ENCODE measurements at regions not wholly inside any gene's neighbourhood (a gene's known extent, or its start where the extent isn't known, plus 50 kb on each side); places are given as distances from the start of the nearest gene placed in this dataset.

DNA sequence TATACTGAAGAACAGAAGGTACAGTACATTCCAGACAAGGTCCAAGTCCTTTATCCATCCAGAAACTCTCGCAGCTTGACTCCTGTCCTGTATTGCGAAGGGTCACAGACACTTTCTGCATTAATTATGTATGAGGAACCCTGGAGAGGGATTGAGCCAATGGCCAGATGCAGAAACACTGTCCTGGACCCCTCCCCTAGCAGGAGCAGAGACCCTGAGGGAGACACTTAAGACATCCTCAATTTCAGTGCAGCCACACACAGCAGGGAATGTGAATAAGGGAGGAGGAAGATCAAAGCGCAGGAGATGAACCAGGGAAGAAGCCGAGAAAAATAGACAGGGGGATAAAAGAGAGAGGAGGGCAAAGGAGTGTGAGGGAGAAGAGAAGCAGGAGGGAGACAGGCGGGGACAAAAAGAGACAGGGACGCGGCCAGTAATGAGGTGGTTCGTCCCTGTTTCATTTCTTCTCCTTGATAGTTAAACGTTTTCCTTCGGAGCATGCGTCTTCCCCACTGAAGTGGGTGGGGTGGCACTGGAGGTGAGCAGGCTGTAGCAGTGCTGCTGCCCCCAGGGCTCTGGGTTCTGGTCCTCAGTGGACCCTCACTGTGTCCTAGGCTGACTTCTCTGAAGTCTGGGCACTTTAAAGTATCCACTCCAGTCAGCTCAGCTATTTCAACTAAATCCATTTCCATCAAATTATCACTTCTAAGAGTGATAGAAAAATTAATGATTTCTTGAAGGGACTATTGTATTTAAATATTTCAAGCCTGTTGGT, 356.4 kb upstream of the NOCT start:
- Histone ChIP-seq H3K56ac (ENCODE audit: extremely low read depth, insufficient read depth, low read length) (no peak overlapping the region), H3K9me3 (ENCODE audit: control insufficient read depth, insufficient read depth, low read length) (no peaks in the 10 kb centered on the region), H2BK15ac (ENCODE audit: low read depth, low read length) (no peak overlapping the region), H2BK20ac (ENCODE audit: low read depth, low read length) (no peak overlapping the region), H2AK5ac (ENCODE audit: low read depth, low read length) (no peak overlapping the region), H4K5ac (ENCODE audit: low read depth, low read length) (no peak overlapping the region), H3K9ac (ENCODE audit: low read depth, low read length) (no peak overlapping the region), H3K4me1 (ENCODE audit: control insufficient read depth, insufficient read depth, low read length) (no peaks in the 10 kb centered on the region), H2BK120ac (ENCODE audit: low read depth, low read length) (no peak overlapping the region), H3K36me3 (ENCODE audit: control insufficient read depth, insufficient read depth, low read length) (no peaks in the 10 kb centered on the region), H3K14ac (replicated peaks; ENCODE audit: low read depth, low read length) (no peak overlapping the region), H4K20me1 (ENCODE audit: insufficient read depth, low read length) (no peaks in the 10 kb centered on the region), H3K9me1 (ENCODE audit: insufficient read depth, low read length) (no peaks in the 10 kb centered on the region), H3K79me1 (ENCODE audit: low read depth in 1 of 2, low read length in 2 of 2) (no peaks in the 10 kb centered on the region), H2BK5ac (ENCODE audit: low read depth, low read length, poor library complexity, severe bottlenecking) (no peak overlapping the region), H3K4me2 (ENCODE audit: low read depth, low read length) (no peak overlapping the region), H4K91ac (ENCODE audit: insufficient read depth, low read depth, low read length) (no peak overlapping the region), H3K4ac (ENCODE audit: low read depth, low read length) (no peak overlapping the region), H3K27ac (ENCODE audit: insufficient read depth, low read length) (no peak overlapping the region), H3K23ac (ENCODE audit: low read depth, low read length) (no peak overlapping the region), H4K8ac (ENCODE audit: low read depth in 2 of 2, low read length in 2 of 2) (no peak overlapping the region), H2AFZ (replicated peaks; ENCODE audit: low read length, poor library complexity) (no peak overlapping the region), H2AK9ac (replicated peaks; ENCODE audit: low read depth, low read length, poor library complexity) (no peak overlapping the region), H3K27me3 (ENCODE audit: control insufficient read depth, insufficient read depth, low read length) (no peaks in the 10 kb centered on the region), H3K4me3 (ENCODE audit: insufficient read depth, low read depth, low read length) (no peak overlapping the region), H3K18ac (ENCODE audit: low read depth, low read length) (no peak overlapping the region)
- no TSS peak for BruUV-seq (replicated peaks)
- dilution Hi-C loops (cut with HindIII; ENCODE audit: low sequenced_read_pairs, unreplicated experiment): no loop called here
- ChIA-PET CTCF (no interaction called here), POLR2A (ENCODE audit: unreplicated experiment) (no interaction called here)
- TF ChIP-seq RAD21 (IDR thresholded peaks at IDR 0.05; ENCODE audit: low read length) (no peak), POLR2A (IDR thresholded peaks at IDR 0.05; ENCODE audit: low read depth, low read length) (no peak)
- TF ChIP-seq, protein P1, sequence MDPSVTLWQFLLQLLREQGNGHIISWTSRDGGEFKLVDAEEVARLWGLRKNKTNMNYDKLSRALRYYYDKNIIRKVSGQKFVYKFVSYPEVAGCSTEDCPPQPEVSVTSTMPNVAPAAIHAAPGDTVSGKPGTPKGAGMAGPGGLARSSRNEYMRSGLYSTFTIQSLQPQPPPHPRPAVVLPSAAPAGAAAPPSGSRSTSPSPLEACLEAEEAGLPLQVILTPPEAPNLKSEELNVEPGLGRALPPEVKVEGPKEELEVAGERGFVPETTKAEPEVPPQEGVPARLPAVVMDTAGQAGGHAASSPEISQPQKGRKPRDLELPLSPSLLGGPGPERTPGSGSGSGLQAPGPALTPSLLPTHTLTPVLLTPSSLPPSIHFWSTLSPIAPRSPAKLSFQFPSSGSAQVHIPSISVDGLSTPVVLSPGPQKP (IDR thresholded peaks at IDR 0.05; ENCODE audit: borderline replicate concordance, low read depth, low read length): no peak
- in situ Hi-C loops (cut with MboI; ENCODE audit: low sequenced_read_pairs): no loop called here
- no peak for ATAC-seq (ENCODE audit: low read depth)
- DNase-seq: no peak
- intact Hi-C loops (cut with micrococcal nuclease): no loop called here
- WGBS, 2 experiments (ENCODE audit: extremely low coverage in 2 of 2, insufficient read length in 1 of 2): 61% methylated on average over 4 of the region's 11 CpGs; no CpG with 5 or more reads in 1 of the 2 experiments
